Stimulated activated naive CD8-positive, alpha-beta T cell treated with anti-CD3 and anti-CD28 coated beads, Interleukin-15, amount 100 ng/mL, for 72 hours (primary cell): ENCODE measurements at regions not wholly inside any gene's neighbourhood (a gene's known extent, or its start where the extent isn't known, plus 50 kb on each side); places are given as distances from the start of the nearest gene placed in this dataset.
A peak's percentile ranks its signal among the peaks of the same experiment; 100 is the strongest.

Source experiments
- ATAC-seq: fragments of 150-1000 bp; cut with Tn5 transposase; 2 replicates; pipeline ENCODE4 v1.10.0; 2021; ENCODE audit warnings: mild to moderate bottlenecking, moderate library complexity
- DNase-seq, 2 donors: peaks; one replicate each; pipeline ENCODE4 v3.0.0; 2021 to 2022
- H3K27ac Mint-ChIP-seq, 2 donors: one replicate each; pipeline ENCODE4 v1.8.0; 2022; ENCODE audit warnings: mild to moderate bottlenecking in 2 of 2, mixed read lengths in 2 of 2, moderate library complexity in 2 of 2
- H3K27me3 Mint-ChIP-seq: one replicate; pipeline ENCODE4 v1.8.0; 2022; ENCODE audit warnings: mixed read lengths
- H3K4me1 Mint-ChIP-seq: one replicate; pipeline ENCODE4 v1.8.0; 2022; ENCODE audit warnings: mild to moderate bottlenecking, mixed read lengths
- H3K4me3 Mint-ChIP-seq, 2 donors: one replicate each; pipeline ENCODE4 v1.8.0; 2022; ENCODE audit warnings: mild to moderate bottlenecking in 2 of 2, mixed read lengths in 2 of 2, moderate library complexity in 1 of 2
- H3K9me3 Mint-ChIP-seq, 2 donors: one replicate each; pipeline ENCODE4 v1.8.0; 2022; ENCODE audit warnings: mixed read lengths in 2 of 2

- ATAC-seq (no peak), DNase-seq (peak in 1 of 2 donors; percentile 11)
- Mint-ChIP-seq H3K4me1 (peaks cover 14% of the 10 kb centered on the region), H3K27me3 (no peaks in the 10 kb centered on the region), H3K9me3 (no peaks in the 10 kb centered on the region), H3K4me3 (no peak overlapping the region), H3K27ac (peak overlapping the region in 1 of 2 donors; percentile 99)
Observed at GRCh38 chr1:239717097-239717917, 330.9 kb downstream of the CHRM3 start.

GRCh38 chr1:239717918-239718184, 331.5 kb downstream of the CHRM3 start:
- no peak for DNase-seq
- Mint-ChIP-seq H3K27me3 (no peaks in the 10 kb centered on the region), H3K9me3 (no peaks in the 10 kb centered on the region), H3K4me3 (no peak overlapping the region), H3K27ac (peak overlapping the region in 1 of 2 donors; percentile 99), H3K4me1 (peaks cover 17% of the 10 kb centered on the region)
- ATAC-seq = no peak

DNA sequence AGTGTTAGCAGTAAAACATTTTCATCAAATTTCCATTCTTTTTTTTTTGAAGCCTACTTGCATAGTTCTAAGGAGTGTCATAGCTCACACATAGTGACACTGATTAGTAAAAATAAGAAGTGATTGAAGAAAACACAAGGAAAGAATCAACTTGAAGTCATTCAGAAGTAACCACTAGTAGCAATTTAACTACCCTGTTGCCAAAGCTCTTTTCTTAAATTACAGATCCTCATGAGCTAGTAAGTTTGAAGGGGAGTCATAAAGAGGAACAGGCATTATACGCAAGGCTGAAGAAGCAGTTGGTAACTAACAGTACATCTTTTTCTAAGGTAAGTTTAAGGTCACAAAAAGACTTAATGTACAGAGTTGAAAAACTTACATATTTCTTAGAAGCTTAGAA, 332.2 kb downstream of the CHRM3 start:
- Mint-ChIP-seq H3K27ac (peak overlapping the region in 1 of 2 donors; percentile 99), H3K9me3 (no peaks in the 10 kb centered on the region), H3K4me1 (peaks cover 24% of the 10 kb centered on the region), H3K4me3 (no peak overlapping the region), H3K27me3 (no peaks in the 10 kb centered on the region)
- ATAC-seq (peak; percentile 3), DNase-seq (no peak)

GRCh38 chr1:239718997-239719628, 332.7 kb downstream of the CHRM3 start:
- Mint-ChIP-seq H3K9me3 (no peaks in the 10 kb centered on the region), H3K4me1 (peaks cover 29% of the 10 kb centered on the region), H3K4me3 (no peak overlapping the region), H3K27ac (peak overlapping the region in 1 of 2 donors; percentile 99), H3K27me3 (no peaks in the 10 kb centered on the region)
- DNase-seq (peak; percentile 33 to 58), ATAC-seq (peak; percentile 85)

DNA sequence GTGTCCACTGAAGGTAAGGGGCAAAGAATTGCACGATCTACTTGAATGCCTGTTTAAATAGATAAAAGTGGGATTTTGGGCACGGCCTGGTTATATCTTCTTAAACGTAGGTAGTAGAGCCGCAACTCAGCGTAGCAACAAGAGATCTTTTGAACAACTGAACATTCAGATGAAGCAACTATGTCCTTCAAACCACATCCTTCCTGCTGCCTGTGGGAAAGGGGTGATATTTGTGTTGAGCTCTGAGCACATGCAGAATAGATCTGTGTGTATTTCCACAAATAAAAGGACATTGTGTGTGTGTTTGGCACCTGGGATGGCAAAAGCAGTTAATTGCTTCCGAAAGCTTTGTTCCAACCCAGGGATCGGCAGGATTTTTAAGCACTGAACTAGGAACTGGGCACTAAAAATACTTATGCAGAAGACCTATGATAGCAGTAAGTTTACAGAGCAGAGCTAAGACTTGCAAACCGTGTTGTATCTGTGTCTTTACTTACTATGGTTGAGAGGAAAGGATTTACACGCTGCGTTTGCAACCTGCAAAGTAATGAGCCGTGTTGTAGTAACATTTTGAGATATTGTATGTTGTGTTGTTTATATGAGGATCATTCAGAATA, 333.4 kb downstream of the CHRM3 start:
- DNase-seq (peak; percentile 46 to 71), ATAC-seq (peak; percentile 82)
- Mint-ChIP-seq H3K4me1 (peaks cover 36% of the 10 kb centered on the region), H3K9me3 (no peaks in the 10 kb centered on the region), H3K4me3 (no peak overlapping the region), H3K27me3 (no peaks in the 10 kb centered on the region), H3K27ac (peak overlapping the region in 1 of 2 donors; percentile 99)

GRCh38 chr1:239722035-239722434, 335.7 kb downstream of the CHRM3 start:
- peak overlapping the region in 1 of 2 donors; percentile 83 for H3K4me3 Mint-ChIP-seq
- H3K4me1 Mint-ChIP-seq = peaks cover 40% of the 10 kb centered on the region
- peak; percentile 48 for ATAC-seq

GRCh38 chr1:239723776-239724367, 337.5 kb downstream of the CHRM3 start:
- H3K27ac Mint-ChIP-seq = no peak overlapping the region
- ATAC-seq (no peak), DNase-seq (no peak)
- H3K27me3 Mint-ChIP-seq = no peaks in the 10 kb centered on the region
- peaks cover 40% of the 10 kb centered on the region for H3K4me1 Mint-ChIP-seq
- H3K4me3 Mint-ChIP-seq = peak overlapping the region in 1 of 2 donors; percentile 29
- no peaks in the 10 kb centered on the region for H3K9me3 Mint-ChIP-seq

More at GRCh38 chr1:239722035-239722434, 335.7 kb downstream of the CHRM3 start:
- H3K27me3 Mint-ChIP-seq = no peaks in the 10 kb centered on the region
- DNase-seq = no peak
- H3K27ac Mint-ChIP-seq = peak overlapping the region; percentile 89 to 90
- no peaks in the 10 kb centered on the region for H3K9me3 Mint-ChIP-seq

DNA sequence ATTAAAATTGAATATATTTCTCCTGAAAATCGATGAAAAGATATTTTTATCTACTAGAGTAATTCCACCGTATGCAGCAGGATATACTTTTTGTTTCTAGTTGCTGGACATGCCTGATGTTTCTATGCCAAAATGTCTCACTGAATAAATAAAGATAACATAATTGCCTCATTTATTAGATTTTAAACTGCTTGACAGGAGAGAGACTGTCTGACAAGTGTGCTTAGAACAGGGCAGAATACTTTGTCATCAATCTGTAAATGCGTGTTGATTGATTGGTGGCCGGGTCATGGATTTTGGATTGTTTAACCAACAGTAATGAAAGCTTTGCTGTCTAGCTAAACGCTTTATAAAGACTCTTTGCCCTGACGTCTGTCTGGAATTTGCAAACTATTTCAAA, 339.0 kb downstream of the CHRM3 start:
- H3K4me1 Mint-ChIP-seq = peaks cover 40% of the 10 kb centered on the region
- ATAC-seq = no peak
- H3K9me3 Mint-ChIP-seq = no peaks in the 10 kb centered on the region

GRCh38 chr1:239725933-239726332, 339.6 kb downstream of the CHRM3 start:
- no peaks in the 10 kb centered on the region for H3K27me3 Mint-ChIP-seq

More for the DNA sequence above, 339.0 kb downstream of the CHRM3 start:
- H3K4me3 Mint-ChIP-seq = no peak overlapping the region
- no peak overlapping the region for H3K27ac Mint-ChIP-seq
- no peak for DNase-seq
- H3K27me3 Mint-ChIP-seq = no peaks in the 10 kb centered on the region

DNA sequence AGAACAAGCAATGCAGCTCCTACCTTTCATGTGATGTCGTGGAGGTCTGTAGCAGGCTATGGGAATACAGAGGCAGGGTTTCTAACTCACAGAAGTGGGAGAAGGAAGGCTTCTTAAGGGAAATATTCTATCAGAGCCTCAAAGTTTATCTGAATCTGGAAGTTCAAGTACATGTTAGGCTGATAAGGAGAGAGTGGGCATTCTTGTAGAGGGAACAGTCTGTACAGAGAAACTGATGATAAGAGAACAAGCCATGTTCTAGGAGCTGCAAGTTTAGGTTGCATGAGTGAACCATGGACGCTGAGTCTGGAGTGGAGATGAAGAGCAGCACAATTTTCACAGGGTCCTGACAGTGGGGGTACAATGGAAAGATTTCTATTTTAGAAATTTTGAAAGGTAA, 344.0 kb downstream of the CHRM3 start:
- Mint-ChIP-seq H3K4me1 (peaks cover 7% of the 10 kb centered on the region), H3K9me3 (no peaks in the 10 kb centered on the region), H3K27ac (no peak overlapping the region), H3K27me3 (no peaks in the 10 kb centered on the region), H3K4me3 (no peak overlapping the region)
- no peak for DNase-seq
- ATAC-seq = no peak

More at GRCh38 chr1:239725933-239726332, 339.6 kb downstream of the CHRM3 start:
- H3K4me1 Mint-ChIP-seq = peaks cover 39% of the 10 kb centered on the region
- H3K27ac Mint-ChIP-seq = no peak overlapping the region
- H3K9me3 Mint-ChIP-seq = no peaks in the 10 kb centered on the region
- no peak for ATAC-seq
- no peak overlapping the region for H3K4me3 Mint-ChIP-seq
- DNase-seq = no peak

DNA sequence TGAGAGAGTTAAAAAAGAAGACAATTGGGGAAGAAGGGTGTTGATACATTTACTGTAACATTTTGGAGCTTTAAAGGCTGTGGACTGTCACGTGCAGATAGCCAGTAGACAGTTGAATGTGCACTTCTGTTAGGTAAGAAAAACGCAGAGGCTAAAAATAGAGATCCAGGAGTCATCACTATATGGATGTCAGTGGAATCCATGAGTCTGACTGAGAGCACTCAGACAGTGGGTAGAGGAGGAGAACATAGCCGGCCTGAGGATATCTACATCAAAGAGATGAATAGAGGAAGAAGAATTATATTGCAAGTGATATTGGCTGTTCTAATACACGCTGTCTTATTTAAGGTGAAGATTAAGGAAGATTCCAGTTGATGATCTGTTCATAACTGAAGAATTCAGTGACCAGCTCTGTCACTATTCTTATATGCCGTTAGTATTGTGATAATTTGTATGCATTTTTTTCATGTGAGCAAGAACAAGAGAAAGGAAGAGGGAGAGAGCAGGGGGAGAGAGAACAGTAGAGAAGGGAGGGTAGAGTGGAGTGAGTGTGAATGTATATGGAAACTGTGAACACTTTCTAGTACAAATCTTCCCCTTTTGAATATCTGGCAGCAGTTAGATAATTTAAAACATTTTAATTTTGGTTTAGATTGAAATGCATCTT, 344.8 kb downstream of the CHRM3 start:
- Mint-ChIP-seq H3K4me1 (peaks cover 7% of the 10 kb centered on the region), H3K27me3 (no peaks in the 10 kb centered on the region), H3K9me3 (no peaks in the 10 kb centered on the region), H3K27ac (no peak overlapping the region), H3K4me3 (no peak overlapping the region)
- ATAC-seq (no peak), DNase-seq (no peak)

DNA sequence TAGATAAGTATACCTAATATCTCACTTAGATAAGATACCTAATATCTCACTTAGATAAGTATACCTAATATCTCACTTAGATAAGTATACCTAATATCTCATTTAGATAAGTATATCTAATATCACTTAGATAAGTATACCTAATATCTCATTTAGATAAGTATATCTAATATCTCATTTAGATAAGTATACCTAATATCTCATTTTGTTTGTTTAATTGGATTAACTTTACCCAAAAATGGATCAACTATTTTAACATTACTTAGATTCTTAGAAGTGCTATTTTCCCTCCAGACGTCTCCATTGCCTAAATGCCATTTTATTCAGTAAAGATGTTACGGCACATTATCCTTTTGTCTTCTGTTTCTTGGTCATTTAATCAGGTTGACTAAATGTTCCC, 346.4 kb downstream of the CHRM3 start:
- H3K27ac Mint-ChIP-seq = no peak overlapping the region
- no peaks in the 10 kb centered on the region for H3K9me3 Mint-ChIP-seq
- DNase-seq (no peak), ATAC-seq (no peak)
- no peak overlapping the region for H3K4me3 Mint-ChIP-seq
- H3K27me3 Mint-ChIP-seq = no peaks in the 10 kb centered on the region
- H3K4me1 Mint-ChIP-seq = peaks cover 7% of the 10 kb centered on the region

DNA sequence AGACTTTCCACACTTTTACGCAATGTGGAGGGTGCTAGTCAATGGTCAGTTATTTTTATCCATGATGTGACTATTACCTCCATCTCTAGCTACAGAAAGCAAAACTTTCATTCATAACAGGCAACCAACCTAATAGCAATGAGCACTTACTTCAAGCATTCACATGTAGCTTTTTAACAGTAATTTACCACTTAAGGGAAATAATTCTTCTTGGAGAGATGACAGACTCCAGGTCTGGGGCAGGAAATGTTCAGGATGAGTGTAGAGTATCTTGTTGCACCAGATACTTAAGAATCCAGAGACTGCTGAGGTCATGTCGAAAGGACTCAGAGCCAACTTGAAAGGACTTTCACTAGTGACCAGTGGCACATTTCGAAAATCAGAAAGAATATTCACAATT, 347.6 kb downstream of the CHRM3 start:
- Mint-ChIP-seq H3K4me3 (no peak overlapping the region), H3K27ac (no peak overlapping the region), H3K9me3 (no peaks in the 10 kb centered on the region), H3K27me3 (no peaks in the 10 kb centered on the region), H3K4me1 (peaks cover 7% of the 10 kb centered on the region)
- no peak for DNase-seq
- ATAC-seq = no peak

GRCh38 chr1:239735111-239735510, 348.7 kb downstream of the CHRM3 start:
- ATAC-seq (no peak), DNase-seq (no peak)
- peaks cover 0 to 7% of the 10 kb centered on the region in 2 donors for H3K9me3 Mint-ChIP-seq
- H3K27ac Mint-ChIP-seq = no peak overlapping the region
- H3K4me3 Mint-ChIP-seq = no peak overlapping the region
- peaks cover 7% of the 10 kb centered on the region for H3K4me1 Mint-ChIP-seq
- no peaks in the 10 kb centered on the region for H3K27me3 Mint-ChIP-seq

DNA sequence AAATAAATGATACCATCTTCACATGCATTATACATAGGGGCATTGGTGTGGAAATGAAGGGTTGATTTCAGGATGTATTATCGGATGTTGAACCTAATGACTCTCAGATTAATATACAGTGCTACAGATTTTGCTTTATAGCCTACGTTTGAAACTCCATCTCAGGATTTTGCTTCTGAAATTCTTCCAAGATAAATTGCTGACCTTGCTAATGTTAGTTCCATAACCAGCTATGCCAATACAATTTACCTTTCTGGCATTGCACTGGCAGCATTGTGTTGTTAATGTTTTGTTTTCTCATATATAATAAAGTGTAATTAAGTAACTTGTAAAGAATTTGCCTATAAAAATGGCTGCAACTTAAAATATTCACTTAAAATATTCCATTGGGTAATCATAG, 350.1 kb downstream of the CHRM3 start:
- H3K4me3 Mint-ChIP-seq = no peak overlapping the region
- ATAC-seq = no peak
- peaks cover 0 to 12% of the 10 kb centered on the region in 2 donors for H3K9me3 Mint-ChIP-seq

More for the DNA sequence above, 350.1 kb downstream of the CHRM3 start:
- H3K27me3 Mint-ChIP-seq = no peaks in the 10 kb centered on the region
- DNase-seq = no peak
- no peak overlapping the region for H3K27ac Mint-ChIP-seq
- peaks cover 7% of the 10 kb centered on the region for H3K4me1 Mint-ChIP-seq
